GM23248 (cell line): ENCODE measurements at regions not wholly inside any gene's neighbourhood (a gene's known extent, or its start where the extent isn't known, plus 50 kb on each side); places are given as distances from the start of the nearest gene placed in this dataset.

Experiments
- EZH2 ChIP-seq: fragments of 200-600 bp; sonication (generic); IDR thresholded peaks from 2 replicates; pipeline ENCODE4 v1.6.1; 2018; ENCODE audit warnings: antibody characterized with exemption, mild to moderate bottlenecking; ENCODE audit not compliant: insufficient read depth, poor library complexity, severe bottlenecking
- EZH2phosphoT487 ChIP-seq: fragments of 200-600 bp; sonication (generic); IDR thresholded peaks from 2 replicates; pipeline ENCODE4 v1.6.1; 2018; ENCODE audit warnings: antibody characterized with exemption, moderate library complexity, mild to moderate bottlenecking, low read depth; ENCODE audit not compliant: insufficient read depth

DNA sequence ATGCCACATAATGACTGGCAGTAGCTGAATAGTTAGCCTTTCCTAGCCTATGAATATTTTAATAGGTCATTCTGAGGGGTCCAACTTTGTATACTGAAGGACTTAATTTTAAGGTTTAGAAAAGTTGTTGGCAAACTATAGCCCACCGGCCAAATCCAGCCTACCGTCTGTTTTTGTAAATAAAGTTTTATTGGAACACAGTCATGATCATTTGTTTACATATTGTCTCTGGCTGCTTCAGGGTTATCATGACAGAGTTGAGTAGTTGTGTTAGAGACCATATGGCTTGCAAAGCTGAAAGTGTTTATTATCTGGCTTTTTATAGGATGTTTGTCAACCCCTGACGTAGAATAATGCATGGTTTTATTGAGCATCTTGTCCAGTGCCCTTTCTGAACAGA, 73.4 kb downstream of the NTMT2 start:
- no peak for TF ChIP-seq EZH2phosphoT487
- no peak for TF ChIP-seq EZH2
